Sigmoid colon (tissue), 6 donors: ENCODE measurements at regions not wholly inside any gene's neighbourhood (a gene's known extent, or its start where the extent isn't known, plus 50 kb on each side); places are given as distances from the start of the nearest gene placed in this dataset.

Experiments
- DNase-seq: peaks from one replicate; pipeline ENCODE4 v3.0.0-alpha.2; 2019
- H3K27ac ChIP-seq, 4 donors: fragments of 200-600 bp; sonication (generic); one replicate each; pipeline ENCODE4 v1.5.1; 2016 to 2019; ENCODE audit warnings: mild to moderate bottlenecking in 1 of 4
- H3K27me3 ChIP-seq, 3 donors: fragments of 200-600 bp; sonication (generic); one replicate each; pipeline ENCODE4 v1.5.1; 2019; ENCODE audit warnings: mild to moderate bottlenecking in 1 of 3
- H3K36me3 ChIP-seq, 4 donors: fragments of 200-600 bp; sonication (generic); one replicate each; pipeline ENCODE4 v1.5.1; 2016 to 2019
- H3K4me1 ChIP-seq, 4 donors: fragments of 200-600 bp; sonication (generic); one replicate each; pipeline ENCODE4 v1.5.1; 2017 to 2019
- H3K4me3 ChIP-seq, 4 donors: fragments of 200-600 bp; sonication (generic); one replicate each; pipeline ENCODE4 v1.5.1; 2017 to 2019; ENCODE audit warnings: mild to moderate bottlenecking in 2 of 4, moderate library complexity in 1 of 4
- H3K9me3 ChIP-seq, 4 donors: fragments of 200-600 bp in 3 of 4; sonication (generic) in 3 of 4; one replicate each; pipeline versions ENCODE4 v1.5.1 to v1.6.1; 2013 to 2019
- CTCF ChIP-seq, 4 experiments: fragments of 450-650 bp in 3 of 4; fragments of 200-600 bp in 1 of 4; IDR thresholded peaks; one replicate each; pipeline ENCODE4 v1.5.1; 2016 to 2019; ENCODE audit warnings: antibody characterized with exemption in 4 of 4, mild to moderate bottlenecking in 3 of 4, moderate library complexity in 2 of 4
- EP300 ChIP-seq, 4 donors: sonication (generic); formaldehyde crosslinking; IDR thresholded peaks; one replicate each; pipeline ENCODE4 v1.6.1; 2017; ENCODE audit warnings: antibody characterized with exemption in 4 of 4
- POLR2A ChIP-seq, 2 donors: fragments of 450-650 bp; IDR thresholded peaks; one replicate each; pipeline ENCODE4 v1.6.1; 2016; ENCODE audit warnings: antibody characterized with exemption in 2 of 2, mild to moderate bottlenecking in 2 of 2, moderate library complexity in 2 of 2
- POLR2AphosphoS5 ChIP-seq, 4 donors: sonication (generic); formaldehyde crosslinking; IDR thresholded peaks; one replicate each; pipeline ENCODE4 v1.6.1; 2017; ENCODE audit warnings: antibody characterized with exemption in 4 of 4
- WGBS, 2 donors: extraction: QIAGEN DNeasy Blood & Tissue Kit; methylation state at CpG; one replicate each; pipeline ENCODE4 v1.1.7; 2013; 5-methylcytosine and 5-hydroxymethylcytosine counted together
- intact Hi-C: fragments of 100-400 bp; cut with DNase I; formaldehyde crosslinking; loops from one replicate; pipeline ENCODE4 v1.15.1; 2023
- donor health status: healthy with polysubstance abuse.
- donor health status: healthy.

- no peaks in the 10 kb centered on the region for H3K9me3 ChIP-seq
- TF ChIP-seq POLR2AphosphoS5 (IDR thresholded peaks at IDR 0.05) (no peak), CTCF (IDR thresholded peaks at IDR 0.05) (no peak), POLR2A (IDR thresholded peaks at IDR 0.05) (no peak), EP300 (IDR thresholded peaks at IDR 0.05) (no peak)
- no peak for DNase-seq
- no peaks in the 10 kb centered on the region for H3K36me3 ChIP-seq
- no peaks in the 10 kb centered on the region for H3K4me1 ChIP-seq
- no peaks in the 10 kb centered on the region for H3K27me3 ChIP-seq
- no peak overlapping the region for H3K4me3 ChIP-seq
- WGBS, 2 donors = 63 to 67% methylated on average over 1 of the region's 1 CpG
- intact Hi-C loops = no loop called here
- H3K27ac ChIP-seq = no peak overlapping the region
Measured at GRCh38 chr3:17801131-17801530, 58.7 kb upstream of the TBC1D5 start.

GRCh38 chr3:17800232-17800631, 57.8 kb upstream of the TBC1D5 start:
- Histone ChIP-seq H3K27me3 (no peaks in the 10 kb centered on the region), H3K4me1 (no peaks in the 10 kb centered on the region), H3K36me3 (no peaks in the 10 kb centered on the region), H3K4me3 (no peak overlapping the region), H3K27ac (no peak overlapping the region), H3K9me3 (no peaks in the 10 kb centered on the region)
- WGBS, 2 donors = 95 to 96% methylated on average over 2 of the region's 2 CpGs
- TF ChIP-seq POLR2A (IDR thresholded peaks at IDR 0.05) (no peak), CTCF (IDR thresholded peaks at IDR 0.05) (no peak), EP300 (IDR thresholded peaks at IDR 0.05) (no peak), POLR2AphosphoS5 (IDR thresholded peaks at IDR 0.05) (no peak)
- intact Hi-C loops = no loop called here
- no peak for DNase-seq

- Histone ChIP-seq H3K4me3 (no peak overlapping the region), H3K27me3 (no peaks in the 10 kb centered on the region), H3K36me3 (no peaks in the 10 kb centered on the region), H3K27ac (no peak overlapping the region), H3K4me1 (no peaks in the 10 kb centered on the region), H3K9me3 (no peaks in the 10 kb centered on the region)
- intact Hi-C loops = no loop called here
- WGBS, 2 donors = 93 to 94% methylated on average over 5 of the region's 5 CpGs
- DNase-seq = no peak
- no peak for TF ChIP-seq CTCF (IDR thresholded peaks at IDR 0.05)
- no peak for TF ChIP-seq EP300 (IDR thresholded peaks at IDR 0.05)
- no peak for TF ChIP-seq POLR2AphosphoS5 (IDR thresholded peaks at IDR 0.05)
- TF ChIP-seq POLR2A (IDR thresholded peaks at IDR 0.05) = no peak
Measured at GRCh38 chr3:17799312-17799711, 56.9 kb upstream of the TBC1D5 start.

GRCh38 chr3:17798000-17798399, 55.6 kb upstream of the TBC1D5 start:
- Histone ChIP-seq H3K9me3 (no peaks in the 10 kb centered on the region), H3K36me3 (no peaks in the 10 kb centered on the region), H3K27me3 (no peaks in the 10 kb centered on the region), H3K4me1 (no peaks in the 10 kb centered on the region), H3K4me3 (no peak overlapping the region), H3K27ac (no peak overlapping the region)
- intact Hi-C loops = no loop called here
- DNase-seq = no peak
- TF ChIP-seq CTCF (IDR thresholded peaks at IDR 0.05) (no peak), POLR2AphosphoS5 (IDR thresholded peaks at IDR 0.05) (no peak), EP300 (IDR thresholded peaks at IDR 0.05) (no peak)

- H3K27me3 ChIP-seq = no peaks in the 10 kb centered on the region
- H3K9me3 ChIP-seq = peaks cover 0 to 4% (median 0%) of the 10 kb centered on the region in 4 donors
- intact Hi-C loops = no loop called here
- DNase-seq = no peak
- H3K36me3 ChIP-seq = no peaks in the 10 kb centered on the region
- WGBS, 2 donors = 76 to 81% methylated on average over 3 of the region's 3 CpGs
- H3K27ac ChIP-seq = no peak overlapping the region
- no peaks in the 10 kb centered on the region for H3K4me1 ChIP-seq
- no peak overlapping the region for H3K4me3 ChIP-seq
- no peak for TF ChIP-seq EP300 (IDR thresholded peaks at IDR 0.05)
- TF ChIP-seq POLR2A (IDR thresholded peaks at IDR 0.05) = no peak
Measured at GRCh38 chr3:17795711-17796110, 53.3 kb upstream of the TBC1D5 start.
